Activated CD4-positive, alpha-beta T cell treated with anti-CD3 and anti-CD28 coated beads, Interleukin-2, Interleukin-4, amounts not matched to agents 100 ng/mL and 50 ng/mL, durations not matched to agents 16 hours and 8 hours (primary cell): ENCODE measurements at regions not wholly inside any gene's neighbourhood (a gene's known extent, or its start where the extent isn't known, plus 50 kb on each side); places are given as distances from the start of the nearest gene placed in this dataset.

Experiments
- DNase-seq: peaks from one replicate; pipeline ENCODE4 v3.0.0-alpha.2; 2020; ENCODE audit warnings: low spot score

DNA sequence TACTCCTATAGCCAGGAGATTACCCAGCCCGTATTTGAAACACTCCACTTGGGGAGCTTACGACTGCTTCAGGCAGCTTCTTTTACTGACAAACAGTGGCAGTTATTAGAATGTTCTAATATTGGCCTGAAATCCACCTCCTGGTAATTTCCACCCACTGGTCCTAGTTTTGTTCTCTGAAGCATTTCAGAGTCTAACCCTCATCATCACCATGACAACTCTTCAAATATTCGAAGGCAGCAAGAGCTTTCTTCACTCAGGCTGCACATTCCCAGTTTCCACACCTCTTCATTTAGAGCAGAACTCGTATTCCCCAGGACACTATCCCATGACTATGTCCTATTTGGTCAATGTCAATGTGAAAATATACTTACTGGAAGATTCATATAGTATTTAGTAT, 325.6 kb downstream of the UBE3D start:
- DNase-seq, result no peak

DNA sequence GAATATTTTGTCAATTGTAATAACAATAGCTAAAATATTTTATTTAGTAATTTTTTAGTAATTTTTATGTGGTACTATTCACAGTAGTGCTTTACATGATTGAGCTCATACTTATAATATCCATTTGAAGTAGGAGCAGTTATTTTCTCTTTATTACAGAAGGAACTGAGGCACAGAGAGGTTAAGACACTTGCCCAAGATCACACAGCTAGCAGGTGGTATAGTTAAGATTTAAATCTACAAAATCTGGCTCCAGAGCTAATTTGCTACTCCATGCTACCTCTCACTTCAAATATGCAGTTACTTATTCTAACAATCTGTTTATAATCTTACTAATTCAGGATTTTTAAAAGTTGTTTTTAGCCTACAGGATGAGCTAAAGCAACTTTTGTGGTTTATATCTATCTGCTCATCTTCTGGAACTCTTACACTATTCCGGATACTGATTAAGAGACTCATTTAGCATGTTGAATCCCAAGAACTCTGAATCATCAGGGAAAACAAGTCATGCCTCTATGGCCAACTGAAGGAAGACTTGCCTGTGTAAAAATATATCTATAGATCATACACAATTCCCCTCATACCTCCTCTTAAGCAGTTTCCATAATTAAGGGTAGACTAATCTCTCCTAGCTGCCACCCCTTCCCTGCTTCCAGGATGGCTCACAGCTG, 324.2 kb downstream of the UBE3D start:
- no peak for DNase-seq

- DNase-seq, result no peak
These were observed 323.6 kb downstream of the UBE3D start for GRCh38 chr6:82741996-82742385.

GRCh38 chr6:82744286-82745015, 321.2 kb downstream of the UBE3D start:
- DNase-seq, result no peak

GRCh38 chr6:82750556-82750955, 315.1 kb downstream of the UBE3D start:
- no peak for DNase-seq

DNA sequence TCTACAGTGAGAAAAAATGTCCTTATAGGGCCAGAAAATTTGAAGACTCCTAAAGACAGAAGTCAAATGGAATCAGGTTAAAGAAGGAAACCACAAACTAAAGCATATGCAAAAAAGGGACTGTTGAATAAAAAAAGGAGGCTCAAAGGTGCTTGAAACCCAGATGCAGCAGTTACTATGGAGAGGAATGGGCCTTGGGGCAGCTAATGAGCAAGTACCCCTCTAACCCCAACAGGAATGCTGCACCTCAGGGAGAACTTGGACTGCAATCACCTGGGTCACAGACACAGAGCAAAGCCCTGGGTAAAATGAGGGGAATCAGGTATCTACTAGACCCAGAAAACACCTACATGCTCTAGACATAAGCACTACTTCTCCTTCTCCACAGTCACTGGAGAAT, 313.9 kb downstream of the UBE3D start:
- DNase-seq, result no peak

DNA sequence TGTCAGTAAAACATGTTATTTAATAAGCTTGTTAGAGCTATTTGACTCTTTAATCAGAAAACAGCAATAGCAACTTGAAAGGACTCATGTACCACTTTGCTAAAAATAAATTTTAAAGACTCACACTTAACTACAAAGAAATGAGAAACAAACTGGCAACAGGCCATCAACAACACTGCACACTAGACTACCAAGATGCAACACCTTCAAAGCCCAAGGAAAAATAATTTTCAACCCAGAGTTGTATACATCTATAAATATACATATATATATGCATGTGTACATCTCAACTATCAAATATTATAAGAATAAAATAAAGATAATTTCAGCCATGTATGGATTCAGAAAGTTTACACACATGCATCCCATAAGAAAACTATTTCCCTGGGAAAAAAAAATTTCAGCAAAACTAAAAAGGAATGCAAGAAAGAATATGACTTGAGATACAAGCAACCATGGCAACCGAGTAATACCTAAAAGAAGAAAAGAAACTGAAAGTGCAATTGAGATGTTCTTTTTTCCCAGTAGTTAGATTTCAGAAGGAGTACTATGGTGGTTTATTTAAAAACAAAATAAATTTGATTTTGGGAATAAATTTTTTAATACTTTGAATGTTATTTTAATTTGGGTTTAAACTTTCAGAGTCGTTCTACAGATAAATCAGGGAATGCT, 303.8 kb downstream of the UBE3D start:
- no peak for DNase-seq

- no peak for DNase-seq
These were observed 299.2 kb downstream of the UBE3D start for GRCh38 chr6:82766476-82766875.

- no peak for DNase-seq
These were observed 298.6 kb downstream of the UBE3D start for GRCh38 chr6:82767037-82767436.

- DNase-seq, result no peak
These were observed 298.2 kb downstream of the UBE3D start for GRCh38 chr6:82767447-82767846.

GRCh38 chr6:82772851-82773717, 292.6 kb downstream of the UBE3D start:
- DNase-seq, result no peak

GRCh38 chr6:82775361-82775760, 290.3 kb downstream of the UBE3D start:
- DNase-seq, result no peak

GRCh38 chr6:82775981-82776380, 289.7 kb downstream of the UBE3D start:
- DNase-seq, result peak; percentile 4

GRCh38 chr6:82779041-82779440, 286.6 kb downstream of the UBE3D start:
- DNase-seq, result no peak

DNA sequence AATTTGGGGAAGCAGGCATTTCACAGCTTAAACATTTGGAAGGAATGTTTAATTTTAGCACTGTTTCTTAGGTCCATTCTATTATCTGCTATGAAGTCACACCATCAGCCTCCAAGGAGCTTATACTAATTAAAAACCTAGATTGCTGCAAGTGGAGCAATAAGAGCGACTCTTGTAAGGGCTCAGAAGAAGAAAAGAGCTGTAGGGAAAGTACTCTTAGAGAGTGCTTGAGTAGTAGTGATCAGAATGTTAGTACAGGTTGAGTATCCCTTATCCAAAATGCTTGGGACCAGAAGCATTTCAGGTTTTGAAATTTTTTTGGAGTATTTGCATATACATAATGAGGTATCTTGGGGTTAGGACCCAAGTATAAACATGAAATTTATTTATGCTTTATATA, 285.3 kb downstream of the UBE3D start:
- DNase-seq, result no peak

GRCh38 chr6:82781620-82782204, 283.9 kb downstream of the UBE3D start:
- no peak for DNase-seq

DNA sequence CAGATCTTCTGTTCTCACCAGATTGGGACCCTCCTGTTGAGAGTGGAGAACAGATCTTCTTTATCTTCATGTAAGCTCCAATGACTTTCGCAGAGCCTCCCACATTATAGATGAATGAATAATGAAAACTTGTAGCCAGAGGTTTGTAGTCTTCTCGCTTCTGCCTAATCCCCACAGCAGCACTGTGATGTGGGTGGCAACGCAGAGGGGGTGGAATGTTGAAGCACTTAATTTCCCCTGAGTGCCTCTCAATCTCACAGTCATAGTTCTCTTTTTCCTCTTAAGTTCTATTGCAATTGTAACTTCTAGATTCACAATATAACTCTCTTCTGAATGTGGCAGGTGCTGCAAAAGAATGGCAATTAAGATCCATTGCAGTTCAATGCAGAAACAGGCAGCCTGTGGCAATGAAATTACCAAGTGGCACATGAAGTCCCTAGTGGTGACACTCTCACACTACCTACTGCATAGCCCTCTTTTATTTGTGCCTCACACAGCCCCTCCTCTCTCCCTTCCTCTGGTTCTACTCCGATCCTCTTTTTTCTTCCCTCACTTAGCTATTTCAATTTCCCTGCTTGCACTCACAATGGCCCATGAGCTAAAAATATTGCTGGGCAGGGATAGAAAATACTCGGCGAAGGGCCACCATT, 281.9 kb downstream of the UBE3D start:
- DNase-seq, result no peak

GRCh38 chr6:82785206-82785605, 280.4 kb downstream of the UBE3D start:
- no peak for DNase-seq

DNA sequence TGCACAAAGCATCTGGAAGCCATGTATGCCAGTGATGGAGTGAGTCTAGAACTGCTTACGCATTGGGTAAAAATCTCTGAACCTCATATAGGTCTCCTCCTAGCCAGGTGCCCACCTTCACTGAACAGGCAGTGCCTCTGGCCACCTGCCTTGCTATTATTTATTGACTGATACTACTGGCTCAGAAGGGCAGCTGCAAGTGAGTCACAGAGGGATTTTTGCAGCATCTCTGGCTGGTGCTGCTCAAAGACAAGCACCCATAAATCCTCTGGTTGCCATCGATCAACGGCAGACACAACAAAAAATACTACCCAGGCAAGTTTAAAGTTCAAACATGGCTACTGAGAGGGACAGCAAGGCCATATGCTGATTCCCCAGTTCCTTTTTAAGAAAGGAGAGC, 279.4 kb downstream of the UBE3D start:
- no peak for DNase-seq

- no peak for DNase-seq
These were observed 269.7 kb downstream of the UBE3D start for GRCh38 chr6:82795940-82796339.

GRCh38 chr6:82801083-82801482, 264.6 kb downstream of the UBE3D start:
- DNase-seq, result no peak
